Adrenal gland (tissue), 9 donors: ENCODE measurements at regions not wholly inside any gene's neighbourhood (a gene's known extent, or its start where the extent isn't known, plus 50 kb on each side); places are given as distances from the start of the nearest gene placed in this dataset.

Source experiments
- DNase-seq, 7 donors: peaks; one replicate each; pipeline ENCODE4 v3.0.0-alpha.2; 2019 to 2020
- H3K27ac ChIP-seq, 5 donors: fragments of 200-600 bp; sonication (generic) in 4 of 5; 1 replicate in 3 of 5; 2 replicates in 2 of 5; pipeline versions ENCODE4 v1.5.1 to v1.8.0; 2016 to 2020; ENCODE audit warnings: mild to moderate bottlenecking in 1 of 5
- H3K27me3 ChIP-seq: fragments of 200-600 bp; 2 replicates; pipeline ENCODE4 v1.8.0; 2021
- H3K36me3 ChIP-seq, 2 donors: fragments of 200-600 bp; replicated peaks in 1 of 2; 1 replicate in 1 of 2; 2 replicates in 1 of 2; pipeline versions ENCODE4 v1.5.1 to v1.8.0; 2018 to 2022
- H3K4me1 ChIP-seq, 2 donors: fragments of 200-600 bp; replicated peaks in 1 of 2; 1 replicate in 1 of 2; 2 replicates in 1 of 2; pipeline versions ENCODE4 v1.5.1 to v1.8.0; 2018 to 2021
- H3K4me3 ChIP-seq, 4 donors: fragments of 200-600 bp; sonication (generic) in 3 of 4; one replicate each; pipeline ENCODE4 v1.5.1; 2016 to 2018
- H3K9me3 ChIP-seq, 3 donors: fragments of 200-600 bp; sonication (generic) in 1 of 3; replicated peaks in 1 of 3; 1 replicate in 2 of 3; 2 replicates in 1 of 3; pipeline versions ENCODE4 v1.5.1 to v1.8.0; 2016 to 2021
- CTCF ChIP-seq, 6 experiments: fragments of 450-650 bp in 4 of 6; fragments of 200-600 bp in 2 of 6; sonication (generic) in 1 of 6; IDR thresholded peaks; 1 replicate in 5 of 6; 2 replicates in 1 of 6; pipeline versions ENCODE4 v1.5.1 to v1.8.0; 2016 to 2021; ENCODE audit warnings: antibody characterized with exemption in 6 of 6, mild to moderate bottlenecking in 2 of 6, moderate library complexity in 1 of 6
- POLR2A ChIP-seq, 2 donors: fragments of 450-650 bp; IDR thresholded peaks; one replicate each; pipeline ENCODE4 v1.6.1; 2017; ENCODE audit warnings: antibody characterized with exemption in 2 of 2, mild to moderate bottlenecking in 2 of 2, moderate library complexity in 1 of 2
- WGBS, 4 donors: extraction: QIAGEN DNeasy Blood & Tissue Kit in 2 of 4; methylation state at CpG; one replicate each; pipeline versions ENCODE4 v1.1.5 to v1.1.7; 2013 to 2017; 5-methylcytosine and 5-hydroxymethylcytosine counted together
- intact Hi-C, 2 donors: fragments of 100-400 bp; cut with DNase I; formaldehyde crosslinking; loops; one replicate each; pipeline versions ENCODE4 v1.14.1 to v1.15.0; 2022 to 2023
- donor health status: healthy with polysubstance abuse.
- donor health status: Bipolar disorder and iron deficiency.
- donor health status: DM: yes; HTN: yes; CAD: no.
- donor health status: DM: no; HTN: no; CAD: no.
- donor health status: DM: no; HTN: no; CAD: no.

- H3K27me3 ChIP-seq: no peaks in the 10 kb centered on the region
- DNase-seq: no peak
Observed at GRCh38 chr5:28691526-28691925, 1653.1 kb upstream of the CDH9 start.

GRCh38 chr5:28685794-28686193 lies 1647.4 kb upstream of the CDH9 start:
- no peaks in the 10 kb centered on the region for H3K4me1 ChIP-seq
- no peaks in the 10 kb centered on the region for H3K27me3 ChIP-seq
- no peak for DNase-seq
- no peak overlapping the region for H3K4me3 ChIP-seq
- TF ChIP-seq POLR2A (IDR thresholded peaks at IDR 0.05) (no peak), CTCF (IDR thresholded peaks at IDR 0.05) (no peak)
- 55 to 64% (median 60%) methylated on average over 6 of the region's 6 CpGs for WGBS, 4 donors
- no peak overlapping the region for H3K27ac ChIP-seq
- intact Hi-C loops: no loop called here
- H3K9me3 ChIP-seq: no peaks in the 10 kb centered on the region
- H3K36me3 ChIP-seq: no peaks in the 10 kb centered on the region

More at GRCh38 chr5:28691526-28691925, 1653.1 kb upstream of the CDH9 start:
- no peaks in the 10 kb centered on the region for H3K4me1 ChIP-seq
- H3K4me3 ChIP-seq: no peak overlapping the region
- TF ChIP-seq CTCF (IDR thresholded peaks at IDR 0.05) (no peak), POLR2A (IDR thresholded peaks at IDR 0.05) (no peak)
- no peak overlapping the region for H3K27ac ChIP-seq
- intact Hi-C loops: no loop called here
- no peaks in the 10 kb centered on the region for H3K36me3 ChIP-seq
- H3K9me3 ChIP-seq: no peaks in the 10 kb centered on the region

GRCh38 chr5:28678899-28679298 lies 1640.5 kb upstream of the CDH9 start:
- H3K36me3 ChIP-seq: no peaks in the 10 kb centered on the region
- no peak for DNase-seq
- H3K9me3 ChIP-seq: no peaks in the 10 kb centered on the region
- H3K4me3 ChIP-seq: no peak overlapping the region
- intact Hi-C loops: no loop called here
- H3K27ac ChIP-seq: no peak overlapping the region
- TF ChIP-seq POLR2A (IDR thresholded peaks at IDR 0.05): no peak
- no peaks in the 10 kb centered on the region for H3K27me3 ChIP-seq
- H3K4me1 ChIP-seq: no peaks in the 10 kb centered on the region

GRCh38 chr5:28666110-28666509 lies 1627.7 kb upstream of the CDH9 start:
- no peak for TF ChIP-seq CTCF (IDR thresholded peaks at IDR 0.05)
- no peak for TF ChIP-seq POLR2A (IDR thresholded peaks at IDR 0.05)
- H3K27me3 ChIP-seq: no peaks in the 10 kb centered on the region
- no peak for DNase-seq
- H3K4me3 ChIP-seq: no peak overlapping the region
- H3K4me1 ChIP-seq: no peaks in the 10 kb centered on the region
- H3K9me3 ChIP-seq: no peaks in the 10 kb centered on the region
- H3K36me3 ChIP-seq: no peaks in the 10 kb centered on the region
- no peak overlapping the region for H3K27ac ChIP-seq
- intact Hi-C loops: no loop called here
- 59 to 81% (median 70%) methylated on average over 1 of the region's 1 CpG for WGBS, 4 donors

GRCh38 chr5:28648108-28648507 lies 1609.7 kb upstream of the CDH9 start:
- intact Hi-C loops: no loop called here
- no peaks in the 10 kb centered on the region for H3K9me3 ChIP-seq
- 72 to 87% (median 80%) methylated on average over 2 of the region's 2 CpGs for WGBS, 4 donors
- TF ChIP-seq POLR2A (IDR thresholded peaks at IDR 0.05) (no peak), CTCF (IDR thresholded peaks at IDR 0.05) (no peak)
- H3K4me3 ChIP-seq: no peak overlapping the region
- H3K4me1 ChIP-seq: no peaks in the 10 kb centered on the region
- no peak for DNase-seq
- H3K36me3 ChIP-seq: no peaks in the 10 kb centered on the region
- H3K27me3 ChIP-seq: no peaks in the 10 kb centered on the region
- no peak overlapping the region for H3K27ac ChIP-seq
